ENCODE measurements at regions not wholly inside any gene's neighbourhood (a gene's known extent, or its start where the extent isn't known, plus 50 kb on each side); places are given as distances from the start of the nearest gene placed in this dataset.

- TF ChIP-seq PRDM15 (CRISPR knock-in tag; IDR thresholded peaks at IDR 0.05) = no peak
- TF ChIP-seq MYC (IDR thresholded peaks at IDR 0.05; ENCODE audit: insufficient read depth, insufficient read length, insufficient replicate concordance, low read length, severe bottlenecking) = no peak
- no peak for TF ChIP-seq BCL3 (IDR thresholded peaks at IDR 0.05; ENCODE audit: borderline replicate concordance, insufficient read depth, low read depth, low read length, poor library complexity, severe bottlenecking)
- no peak for TF ChIP-seq BMI1 (IDR thresholded peaks at IDR 0.05; ENCODE audit: borderline replicate concordance)
- no peak for TF ChIP-seq STAT1 (conservative IDR thresholded peaks at IDR 0.05)
Measured at GRCh38 chr2:34666821-34667220, 1067.7 kb upstream of the FAM98A start (continued).

GRCh38 chr2:34664266-34664665 is 1065.2 kb upstream of the FAM98A start:
- Histone ChIP-seq H3K9me3 (replicated peaks; ENCODE audit: control insufficient read depth, insufficient read depth, low read length) (no peaks in the 10 kb centered on the region), H3K27me3 (replicated peaks in 1 of 2; ENCODE audit: control insufficient read depth in 2 of 2, insufficient read depth in 2 of 2, low read length in 1 of 2) (no peaks in the 10 kb centered on the region), H3K79me2 (ENCODE audit: control insufficient read depth, insufficient read depth, low read length) (no peaks in the 10 kb centered on the region), H3K27ac (ENCODE audit: control insufficient read depth, insufficient read depth) (no peak overlapping the region), H3K4me3 (no peak overlapping the region), H4K20me1 (ENCODE audit: control insufficient read depth, insufficient read depth) (no peaks in the 10 kb centered on the region), H2AFZ (ENCODE audit: control insufficient read depth, low read depth, low read length) (no peak overlapping the region), H3K9ac (ENCODE audit: control insufficient read depth, insufficient read depth, low read length) (no peak overlapping the region), H3K4me1 (ENCODE audit: control insufficient read depth, insufficient read depth, low read length) (no peaks in the 10 kb centered on the region), H3K4me2 (ENCODE audit: control insufficient read depth, insufficient read depth) (no peak overlapping the region), H3K36me3 (ENCODE audit: control insufficient read depth in 2 of 2, insufficient read depth in 2 of 2, low read length in 1 of 2) (no peaks in the 10 kb centered on the region)
- BruUV-seq (replicated peaks) = no TSS peak
- ChIA-PET CTCF (no interaction called here), SMC1A (ENCODE audit: uncharacterized antibody, unreplicated experiment) (interaction anchor here (1.2 kb wide), 1 partner anchor 70 kb away, joined by 3 read pairs; no protein-coding TSS in a partner anchor), POLR2A (no interaction called here), RAD21 (ENCODE audit: unreplicated experiment) (interaction anchor here (0.8 to 1.1 kb wide), 3 partner anchors 65 to 75 kb away, joined by 3 to 5 read pairs (median 3); no protein-coding TSS in a partner anchor)
- intact Hi-C loops (cut with micrococcal nuclease; ENCODE audit: unreplicated experiment) (no loop called here), in situ Hi-C loops (cut with MboI) (no loop called here)
- DNase-seq (ENCODE audit: low read depth, low spot score) (no peak), FAIRE-seq (no peak), ATAC-seq (no peak)
- WGBS (ENCODE audit: insufficient coverage, insufficient replicate concordance, low lambda C conversion rate, missing lambda C conversion rate) = 0% methylated on average over 3 of the region's 3 CpGs
- TF ChIP-seq SRF (IDR thresholded peaks at IDR 0.05; ENCODE audit: low read depth in 2 of 2, low read length in 2 of 2) (no peak), RUNX3 (IDR thresholded peaks at IDR 0.05; ENCODE audit: low read length) (no peak), SMAD5 (IDR thresholded peaks at IDR 0.05; ENCODE audit: low read depth) (no peak), IKZF2 (IDR thresholded peaks at IDR 0.05) (no peak), POU2F2 (IDR thresholded peaks at IDR 0.05; ENCODE audit: borderline replicate concordance, low read depth, low read length) (no peak), FOXK2 (IDR thresholded peaks at IDR 0.05) (no peak), SMC3 (IDR thresholded peaks at IDR 0.05; ENCODE audit: borderline replicate concordance, low read length) (no peak), ZNF384 (IDR thresholded peaks at IDR 0.05; ENCODE audit: borderline replicate concordance, low read depth, low read length) (no peak), SP1 (IDR thresholded peaks at IDR 0.05; ENCODE audit: low read depth, low read length) (no peak), NFYB (IDR thresholded peaks at IDR 0.05; ENCODE audit: insufficient read depth, low read depth, low read length) (no peak), STAT1 (conservative IDR thresholded peaks at IDR 0.05) (no peak)

All from GM12878 (cell line).